H1 (cell line): ENCODE measurements at regions not wholly inside any gene's neighbourhood (a gene's known extent, or its start where the extent isn't known, plus 50 kb on each side); places are given as distances from the start of the nearest gene placed in this dataset.
A peak's percentile ranks its signal among the peaks of the same experiment; 100 is the strongest.

ENCODE experiments used
- CTCF ChIA-PET: fragments of 300-600 bp; sonication (Branson Sonifier 250); formaldehyde crosslinking; loops from one replicate; lab custom pipeline; 2021; ENCODE audit not compliant: partially characterized antibody; lab: Charles Lee
- POLR2A ChIA-PET: fragments of 300-600 bp; sonication (Branson Sonifier 250); formaldehyde crosslinking; loops from one replicate; lab custom pipeline; 2021; ENCODE audit warnings: inconsistent platforms; ENCODE audit not compliant: partially characterized antibody; lab: Charles Lee
- DNase-seq, 2 experiments: peaks; one replicate each; pipeline versions ENCODE4 v3.0.0 to v3.0.0-alpha.2; 2010 to 2022; ENCODE audit warnings: low spot score in 2 of 2, low read depth in 1 of 2, mixed read lengths in 1 of 2
- FAIRE-seq: peaks from 2 replicates; lab custom pipeline; 2011; peaks lifted over from hg19 to GRCh38; lab: Jason Lieb, UNC
- H2AFZ ChIP-seq: 2 replicates; pipeline ENCODE4 v1.8.1; 2012; ENCODE audit warnings: low read length, inconsistent platforms
- H2AK5ac ChIP-seq: 2 replicates; pipeline ENCODE4 v1.6.1; 2013; ENCODE audit warnings: low read depth, low read length
- H2BK120ac ChIP-seq: replicated peaks from 2 replicates; pipeline ENCODE3; 2013; ENCODE audit warnings: low read depth, low read length, inconsistent platforms
- H2BK12ac ChIP-seq: 2 replicates; pipeline ENCODE4 v1.6.1; 2013; ENCODE audit warnings: low read depth, low read length
- H2BK15ac ChIP-seq: 2 replicates; pipeline ENCODE4 v1.6.1; 2013; ENCODE audit warnings: low read length
- H2BK20ac ChIP-seq: 2 replicates; pipeline ENCODE4 v1.6.1; 2013; ENCODE audit warnings: low read length
- H2BK5ac ChIP-seq: 2 replicates; pipeline ENCODE4 v1.6.1; 2013; ENCODE audit warnings: low read depth, low read length
- H3K14ac ChIP-seq: 2 replicates; pipeline ENCODE4 v1.6.1; 2013; ENCODE audit warnings: inconsistent platforms; ENCODE audit not compliant: insufficient read length
- H3K18ac ChIP-seq: 2 replicates; pipeline ENCODE4 v1.6.1; 2013; ENCODE audit warnings: low read length; ENCODE audit errors: extremely low read depth
- H3K23ac ChIP-seq: 2 replicates; pipeline ENCODE4 v1.6.1; 2013; ENCODE audit warnings: inconsistent platforms; ENCODE audit not compliant: insufficient read length
- H3K23me2 ChIP-seq: 2 replicates; pipeline ENCODE4 v1.6.1; 2013; ENCODE audit warnings: low read depth, low read length
- H3K27ac ChIP-seq: 2 replicates; pipeline ENCODE4 v1.6.1; 2011; ENCODE audit warnings: low read depth, low read length, inconsistent platforms
- H3K27me3 ChIP-seq, 4 experiments: replicated peaks in 1 of 4; 1 replicate in 1 of 4; 2 replicates in 3 of 4; pipeline versions ENCODE4 v1.6.1 to v1.8.1; 2011 to 2013; ENCODE audit warnings: low read length in 3 of 4, mild to moderate bottlenecking in 3 of 4, inconsistent platforms in 2 of 4, mixed read lengths in 2 of 4, moderate library complexity in 1 of 4; ENCODE audit not compliant: control insufficient read depth in 3 of 4, insufficient read depth in 3 of 4; ENCODE audit errors: extremely low read depth in 1 of 4
- H3K36me3 ChIP-seq, 4 experiments: 2 replicates each; pipeline versions ENCODE4 v1.6.1 to v1.8.1; 2011 to 2013; ENCODE audit warnings: mild to moderate bottlenecking in 4 of 4, low read length in 3 of 4, moderate library complexity in 2 of 4, control low read depth in 1 of 4, inconsistent platforms in 1 of 4; ENCODE audit not compliant: insufficient read depth in 4 of 4, control insufficient read depth in 2 of 4
- H3K4ac ChIP-seq: replicated peaks from 2 replicates; pipeline ENCODE3; 2013; ENCODE audit warnings: low read length, low read depth, mixed read lengths, inconsistent platforms; ENCODE audit not compliant: insufficient read length
- H3K4me1 ChIP-seq, 4 experiments: replicated peaks in 1 of 4; 1 replicate in 1 of 4; 2 replicates in 3 of 4; pipeline versions ENCODE4 v1.6.1 to v1.8.1; 2011 to 2013; ENCODE audit warnings: low read length in 3 of 4, inconsistent platforms in 2 of 4, mixed read lengths in 1 of 4; ENCODE audit not compliant: insufficient read depth in 4 of 4, control insufficient read depth in 3 of 4
- H3K4me2 ChIP-seq, 2 experiments: 2 replicates each; pipeline versions ENCODE4 v1.6.1 to v1.8.1; 2011 to 2013; ENCODE audit warnings: low read depth in 2 of 2, low read length in 2 of 2, control low read depth in 1 of 2, inconsistent platforms in 1 of 2, mild to moderate bottlenecking in 1 of 2; ENCODE audit not compliant: insufficient read depth in 1 of 2
- H3K4me3 ChIP-seq, 4 experiments: fragments of 200-600, 300-600 bp in 1 of 4; sonication (generic), shearing (Covaris generic), sonication (Bioruptor Twin) in 1 of 4; 2 replicates each; pipeline versions ENCODE4 v1.5.1 to v1.8.1; 2011 to 2016; ENCODE audit warnings: low read length in 4 of 4, low read depth in 3 of 4, control low read depth in 2 of 4, inconsistent platforms in 2 of 4, mild to moderate bottlenecking in 2 of 4, mixed read lengths in 1 of 4, moderate library complexity in 1 of 4; ENCODE audit not compliant: insufficient read depth in 2 of 4; ENCODE audit errors: extremely low read depth in 1 of 4
- H3K56ac ChIP-seq: replicated peaks from 2 replicates; pipeline ENCODE3; 2013; ENCODE audit warnings: low read depth, mild to moderate bottlenecking, mixed read lengths, low read length, inconsistent platforms; ENCODE audit not compliant: insufficient read length
- H3K79me1 ChIP-seq: 2 replicates; pipeline ENCODE4 v1.6.1; 2013; ENCODE audit warnings: low read depth, low read length, control low read depth
- H3K79me2 ChIP-seq, 2 experiments: 2 replicates each; pipeline versions ENCODE4 v1.6.1 to v1.8.1; 2012 to 2013; ENCODE audit warnings: low read length in 2 of 2, mild to moderate bottlenecking in 2 of 2, inconsistent platforms in 1 of 2; ENCODE audit not compliant: insufficient read depth in 2 of 2, control insufficient read depth in 1 of 2
- H3K9ac ChIP-seq, 4 experiments: replicated peaks in 1 of 4; 1 replicate in 1 of 4; 2 replicates in 3 of 4; pipeline versions ENCODE4 v1.6.1 to v1.8.1; 2011 to 2013; ENCODE audit warnings: low read depth in 3 of 4, low read length in 3 of 4, control low read depth in 2 of 4, mild to moderate bottlenecking in 2 of 4, moderate library complexity in 2 of 4, inconsistent platforms in 1 of 4; ENCODE audit errors: extremely low read depth in 1 of 4
- H3K9me3 ChIP-seq, 2 experiments: 2 replicates each; pipeline versions ENCODE4 v1.6.1 to v1.8.1; 2012 to 2013; ENCODE audit warnings: mild to moderate bottlenecking in 2 of 2, moderate library complexity in 2 of 2, control low read depth in 1 of 2, inconsistent platforms in 1 of 2, low read depth in 1 of 2, low read length in 1 of 2, mixed read lengths in 1 of 2; ENCODE audit not compliant: insufficient read depth in 2 of 2
- H4K20me1 ChIP-seq, 2 experiments: replicated peaks in 1 of 2; 2 replicates each; pipeline versions ENCODE3 to v1.8.1; 2011 to 2013; ENCODE audit warnings: inconsistent platforms in 2 of 2, low read length in 2 of 2, mild to moderate bottlenecking in 1 of 2; ENCODE audit not compliant: insufficient read depth in 2 of 2, control insufficient read depth in 1 of 2
- H4K5ac ChIP-seq: 2 replicates; pipeline ENCODE4 v1.6.1; 2013; ENCODE audit warnings: low read length, low read depth, mixed read lengths, inconsistent platforms; ENCODE audit not compliant: insufficient read length
- H4K8ac ChIP-seq: 2 replicates; pipeline ENCODE4 v1.8.0; 2013; ENCODE audit warnings: mild to moderate bottlenecking, moderate library complexity, low read length, inconsistent platforms; ENCODE audit not compliant: insufficient read depth; ENCODE audit errors: extremely low read depth
- H4K91ac ChIP-seq: replicated peaks from 2 replicates; pipeline ENCODE3; 2013; ENCODE audit warnings: low read length, mixed read lengths, inconsistent platforms; ENCODE audit not compliant: insufficient read length
- WGBS, 2 experiments: shearing (Covaris generic) in 1 of 2; methylation state at CpG; one replicate each; pipeline versions ENCODE4 v1.1.6 to v1.1.7; 2013 to 2015; ENCODE audit warnings: low lambda C conversion rate in 2 of 2, mixed read lengths in 2 of 2, inconsistent platforms in 1 of 2, low coverage in 1 of 2, missing lambda C conversion rate in 1 of 2; ENCODE audit not compliant: insufficient replicate concordance in 2 of 2, insufficient coverage in 1 of 2, insufficient read length in 1 of 2; ENCODE audit errors: extremely low coverage in 1 of 2, missing lambda C conversion rate in 1 of 2; 5-methylcytosine and 5-hydroxymethylcytosine counted together

DNA sequence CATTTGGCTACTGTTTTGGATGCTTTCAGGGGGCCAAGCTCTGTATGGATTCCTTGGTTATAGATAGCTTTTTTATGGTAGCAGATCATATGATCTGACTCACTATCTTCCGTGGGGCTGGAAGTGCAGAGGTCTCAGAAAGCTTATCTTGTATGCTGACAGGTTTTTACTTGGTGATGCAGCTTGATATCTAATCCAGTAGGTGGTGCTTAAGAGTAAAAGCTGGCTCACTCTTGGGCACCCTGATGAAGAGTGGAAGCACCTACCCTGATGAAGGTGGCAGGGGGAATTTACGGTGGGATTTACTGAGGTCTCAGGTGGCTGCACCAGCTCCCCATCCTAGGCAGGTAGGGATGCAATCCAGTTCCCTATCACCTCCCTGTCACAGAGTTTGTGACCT, 151.2 kb downstream of the PTBP2 start:
- no peak overlapping the region for H3K9ac ChIP-seq

More for the DNA sequence above, 151.2 kb downstream of the PTBP2 start:
- no peak overlapping the region for H2AFZ ChIP-seq
- peak; percentile 81 for FAIRE-seq
- H3K23me2 ChIP-seq, result no peaks in the 10 kb centered on the region
- no peak overlapping the region for H4K5ac ChIP-seq
- H3K9me3 ChIP-seq, result no peaks in the 10 kb centered on the region
- H2BK5ac ChIP-seq, result no peak overlapping the region
- H4K20me1 ChIP-seq, result no peaks in the 10 kb centered on the region
- no peak overlapping the region for H3K27ac ChIP-seq
- no peak overlapping the region for H3K23ac ChIP-seq
- no peaks in the 10 kb centered on the region for H3K79me2 ChIP-seq
- H3K56ac ChIP-seq, result no peak overlapping the region
- H3K18ac ChIP-seq, result no peak overlapping the region
- DNase-seq, result no peak
- H3K14ac ChIP-seq, result no peak overlapping the region
- no peaks in the 10 kb centered on the region for H3K79me1 ChIP-seq
- H3K27me3 ChIP-seq, result no peaks in the 10 kb centered on the region
- no peak overlapping the region for H2BK120ac ChIP-seq
- ChIA-PET POLR2A (interaction anchor here (0.6 kb wide), 1 partner anchor 1726 kb away, joined by 5 read pairs; no protein-coding TSS in a partner anchor), CTCF (interaction anchor here (0.8 to 2.1 kb wide), 5 partner anchors 10 to 915 kb away, joined by 3 to 9 read pairs (median 4); no protein-coding TSS in a partner anchor)
- H3K4me1 ChIP-seq, result no peaks in the 10 kb centered on the region
- no peak overlapping the region for H3K4me2 ChIP-seq
- no peak overlapping the region for H2AK5ac ChIP-seq
- H3K4me3 ChIP-seq, result no peak overlapping the region
- no peak overlapping the region for H3K4ac ChIP-seq
- H4K91ac ChIP-seq, result no peak overlapping the region
- H2BK20ac ChIP-seq, result no peak overlapping the region
- no peak overlapping the region for H2BK12ac ChIP-seq
- no peak overlapping the region; the same call in 1 of the 2 replicates for H4K8ac ChIP-seq
- 75% methylated on average over 2 of the region's 2 CpGs; no CpG with 5 or more reads in 1 of the 2 experiments for WGBS, 2 experiments
- H2BK15ac ChIP-seq, result no peak overlapping the region
- no peaks in the 10 kb centered on the region for H3K36me3 ChIP-seq
